GM19463 (cell line): ENCODE measurements at regions not wholly inside any gene's neighbourhood (a gene's known extent, or its start where the extent isn't known, plus 50 kb on each side); places are given as distances from the start of the nearest gene placed in this dataset.

Experiments used
- ATAC-seq: cut with Tn5 transposase; IDR thresholded peaks from one replicate; pipeline ENCODE4 v1.9.1; 2021; ENCODE audit warnings: mild to moderate bottlenecking, moderate library complexity; ENCODE audit not compliant: unreplicated experiment

GRCh38 chr5:93184041-93184440 is 397.0 kb downstream of the NR2F1-AS1 start:
- ATAC-seq: no peak

GRCh38 chr5:93179466-93179865 is 401.6 kb downstream of the NR2F1-AS1 start:
- no peak for ATAC-seq

- no peak for ATAC-seq
Observed at GRCh38 chr5:93174930-93175329, 406.1 kb downstream of the NR2F1-AS1 start.

GRCh38 chr5:93165559-93165958 is 415.5 kb downstream of the NR2F1-AS1 start:
- ATAC-seq: no peak

- no peak for ATAC-seq
Observed at GRCh38 chr5:93164690-93165089, 416.3 kb downstream of the NR2F1-AS1 start.

GRCh38 chr5:93163010-93163663 is 417.9 kb downstream of the NR2F1-AS1 start:
- ATAC-seq: no peak

- ATAC-seq: no peak
Observed at GRCh38 chr5:93161661-93162654, 419.1 kb downstream of the NR2F1-AS1 start.

GRCh38 chr5:93158841-93159240 is 422.2 kb downstream of the NR2F1-AS1 start:
- no peak for ATAC-seq

- no peak for ATAC-seq
Observed at GRCh38 chr5:93156566-93156965, 424.5 kb downstream of the NR2F1-AS1 start.

- no peak for ATAC-seq
Observed at GRCh38 chr5:93154535-93154934, 426.5 kb downstream of the NR2F1-AS1 start.

GRCh38 chr5:93153461-93153860 is 427.6 kb downstream of the NR2F1-AS1 start:
- ATAC-seq: no peak

GRCh38 chr5:93151896-93152295 is 429.1 kb downstream of the NR2F1-AS1 start:
- ATAC-seq: no peak

GRCh38 chr5:93151121-93151520 is 429.9 kb downstream of the NR2F1-AS1 start:
- no peak for ATAC-seq

GRCh38 chr5:93150311-93151012 is 430.6 kb downstream of the NR2F1-AS1 start:
- ATAC-seq: no peak

- ATAC-seq: no peak
Observed at GRCh38 chr5:93145767-93146166, 435.3 kb downstream of the NR2F1-AS1 start.

- no peak for ATAC-seq
Observed at GRCh38 chr5:93145019-93145418, 436.0 kb downstream of the NR2F1-AS1 start.

GRCh38 chr5:93141969-93142368 is 439.1 kb downstream of the NR2F1-AS1 start:
- no peak for ATAC-seq

- ATAC-seq: no peak
Observed at GRCh38 chr5:93130624-93131490, 450.2 kb downstream of the NR2F1-AS1 start.

GRCh38 chr5:93126634-93127033 is 454.4 kb downstream of the NR2F1-AS1 start:
- ATAC-seq: no peak

GRCh38 chr5:93123127-93123526 is 457.9 kb downstream of the NR2F1-AS1 start:
- no peak for ATAC-seq
